ENCODE measurements at regions not wholly inside any gene's neighbourhood (a gene's known extent, or its start where the extent isn't known, plus 50 kb on each side); places are given as distances from the start of the nearest gene placed in this dataset.

- in situ Hi-C loops (cut with HindIII; ENCODE audit: low pct_unique_long_range_greater_than_20kb, low sequenced_read_pairs) (no loop called here), intact Hi-C loops (cut with micrococcal nuclease; ENCODE audit: unreplicated experiment) (no loop called here)
- TF ChIP-seq CTCF (IDR thresholded peaks at IDR 0.05): no peak
- TF ChIP-seq TCF7L2 (IDR thresholded peaks at IDR 0.05; ENCODE audit: low read depth, low read length): no peak
- no peak for TF ChIP-seq SIN3A (IDR thresholded peaks at IDR 0.05; ENCODE audit: borderline replicate concordance, insufficient read depth, low read depth, low read length)
- TF ChIP-seq REST (IDR thresholded peaks at IDR 0.05; ENCODE audit: insufficient read depth in 1 of 2, low read depth in 2 of 2, low read length in 1 of 2): no peak
- no peak for TF ChIP-seq POLR2AphosphoS5 (IDR thresholded peaks at IDR 0.05; ENCODE audit: low read depth, low read length)
- H3K36me3 ChIP-seq (ENCODE audit: control insufficient read depth, insufficient read depth, low read length): no peaks in the 10 kb centered on the region
- no peaks in the 10 kb centered on the region for H3K27me3 ChIP-seq (ENCODE audit: control insufficient read depth, insufficient read depth, low read length)
- no peak for DNase-seq (ENCODE audit: low read depth, low spot score)
- ChIA-PET CTCF (no interaction called here), POLR2A (no interaction called here)
- no TSS peak for BruUV-seq (replicated peaks)
- ATAC-seq: no peak
- H3K4me3 ChIP-seq (ENCODE audit: low read depth in 2 of 2, low read length in 2 of 2): no peak overlapping the region
- H3K27ac ChIP-seq (ENCODE audit: low read length): no peak overlapping the region
- H3K4me1 ChIP-seq (ENCODE audit: control insufficient read depth, insufficient read depth, low read length): no peaks in the 10 kb centered on the region
- H3K9me3 ChIP-seq (ENCODE audit: control insufficient read depth, insufficient read depth, low read depth, low read length): no peaks in the 10 kb centered on the region
Measured at GRCh38 chr18:5618047-5618688, 74.4 kb upstream of the EPB41L3 start.

GRCh38 chr18:5611221-5611620 lies 67.4 kb upstream of the EPB41L3 start:
- intact Hi-C loops (cut with micrococcal nuclease; ENCODE audit: unreplicated experiment) (no loop called here), in situ Hi-C loops (cut with HindIII; ENCODE audit: low pct_unique_long_range_greater_than_20kb, low sequenced_read_pairs) (no loop called here)
- BruUV-seq (replicated peaks): no TSS peak
- Histone ChIP-seq H3K4me1 (ENCODE audit: control insufficient read depth, insufficient read depth, low read length) (no peaks in the 10 kb centered on the region), H3K27me3 (ENCODE audit: control insufficient read depth, insufficient read depth, low read length) (no peaks in the 10 kb centered on the region), H3K27ac (ENCODE audit: low read length) (no peak overlapping the region), H3K4me3 (ENCODE audit: low read depth in 2 of 2, low read length in 2 of 2) (no peak overlapping the region), H3K36me3 (ENCODE audit: control insufficient read depth, insufficient read depth, low read length) (no peaks in the 10 kb centered on the region), H3K9me3 (ENCODE audit: control insufficient read depth, insufficient read depth, low read depth, low read length) (no peaks in the 10 kb centered on the region)
- TF ChIP-seq POLR2AphosphoS5 (IDR thresholded peaks at IDR 0.05; ENCODE audit: low read depth, low read length): no peak
- ATAC-seq (no peak), DNase-seq (ENCODE audit: low read depth, low spot score) (no peak)
- POLR2A ChIA-PET: no interaction called here
- CTCF ChIA-PET: no interaction called here

GRCh38 chr18:5608846-5609245 lies 65.0 kb upstream of the EPB41L3 start:
- POLR2A ChIA-PET: no interaction called here
- Histone ChIP-seq H3K4me1 (ENCODE audit: control insufficient read depth, insufficient read depth, low read length) (no peaks in the 10 kb centered on the region), H3K36me3 (ENCODE audit: control insufficient read depth, insufficient read depth, low read length) (no peaks in the 10 kb centered on the region), H3K4me3 (ENCODE audit: low read depth in 2 of 2, low read length in 2 of 2) (no peak overlapping the region), H3K9me3 (ENCODE audit: control insufficient read depth, insufficient read depth, low read depth, low read length) (no peaks in the 10 kb centered on the region), H3K27me3 (ENCODE audit: control insufficient read depth, insufficient read depth, low read length) (no peaks in the 10 kb centered on the region), H3K27ac (ENCODE audit: low read length) (no peak overlapping the region)
- intact Hi-C loops (cut with micrococcal nuclease; ENCODE audit: unreplicated experiment) (loop anchor here (10.0 kb wide), 1 partner anchor 236 kb away; no protein-coding TSS in a partner anchor), in situ Hi-C loops (cut with HindIII; ENCODE audit: low pct_unique_long_range_greater_than_20kb, low sequenced_read_pairs) (no loop called here)
- no peak for ATAC-seq
- DNase-seq (ENCODE audit: low read depth, low spot score): no peak
- CTCF ChIA-PET: no interaction called here
- TF ChIP-seq TCF7L2 (IDR thresholded peaks at IDR 0.05; ENCODE audit: low read depth, low read length) (no peak), SIN3A (IDR thresholded peaks at IDR 0.05; ENCODE audit: borderline replicate concordance, insufficient read depth, low read depth, low read length) (no peak), REST (IDR thresholded peaks at IDR 0.05; ENCODE audit: insufficient read depth in 1 of 2, low read depth in 2 of 2, low read length in 1 of 2) (no peak), CTCF (IDR thresholded peaks at IDR 0.05) (no peak), POLR2AphosphoS5 (IDR thresholded peaks at IDR 0.05; ENCODE audit: low read depth, low read length) (no peak)
- no TSS peak for BruUV-seq (replicated peaks)

Data from Panc1 (cell line).